ENCODE measurements at regions not wholly inside any gene's neighbourhood (a gene's known extent, or its start where the extent isn't known, plus 50 kb on each side); places are given as distances from the start of the nearest gene placed in this dataset.

- no peak for TF ChIP-seq GATA3 (IDR thresholded peaks at IDR 0.05; ENCODE audit: low read depth, low read length)
- no peak for TF ChIP-seq GATA2 (IDR thresholded peaks at IDR 0.05; ENCODE audit: low read depth, low read length)
Measured at GRCh38 chr2:187996630-187997029, 295.0 kb upstream of the GULP1 start.

All from SH-SY5Y (cell line).